Tibial nerve (tissue), 4 donors: ENCODE measurements at regions not wholly inside any gene's neighbourhood (a gene's known extent, or its start where the extent isn't known, plus 50 kb on each side); places are given as distances from the start of the nearest gene placed in this dataset.

Source experiments
- CTCF ChIP-seq, 5 experiments: fragments of 200-600 bp in 3 of 5; fragments of 450-650 bp in 2 of 5; sonication (generic) in 3 of 5; IDR thresholded peaks; one replicate each; pipeline ENCODE4 v1.5.1; 2016 to 2019; ENCODE audit warnings: antibody characterized with exemption in 5 of 5, mild to moderate bottlenecking in 3 of 5, moderate library complexity in 2 of 5
- EP300 ChIP-seq, 2 donors: sonication (generic); formaldehyde crosslinking; IDR thresholded peaks; one replicate each; pipeline ENCODE4 v1.6.1; 2017; ENCODE audit warnings: antibody characterized with exemption in 2 of 2, mild to moderate bottlenecking in 1 of 2
- POLR2A ChIP-seq, 2 donors: fragments of 450-650 bp; IDR thresholded peaks; one replicate each; pipeline ENCODE4 v1.6.1; 2017; ENCODE audit warnings: antibody characterized with exemption in 2 of 2, mild to moderate bottlenecking in 2 of 2, moderate library complexity in 2 of 2

DNA sequence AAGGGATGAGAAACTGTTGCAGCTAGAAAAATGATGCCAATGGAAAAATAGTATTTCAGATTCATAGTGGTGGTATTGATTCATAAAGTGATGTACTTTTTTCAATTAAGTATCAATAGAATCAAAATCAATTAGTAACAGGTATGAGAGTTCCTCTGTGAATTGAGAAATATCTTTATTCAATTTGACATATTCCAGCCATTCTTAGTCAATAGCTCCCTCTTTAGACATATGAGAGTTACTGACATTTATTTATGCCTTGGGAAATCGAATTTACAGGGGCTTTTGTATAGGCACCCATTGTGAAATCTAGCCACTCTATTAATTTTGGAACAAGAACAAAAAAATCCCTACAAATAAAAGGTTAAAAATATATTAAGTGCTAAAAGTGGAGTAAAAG lies 386.9 kb upstream of the CNTN3 start:
- no peak for TF ChIP-seq EP300 (IDR thresholded peaks at IDR 0.05)
- TF ChIP-seq POLR2A (IDR thresholded peaks at IDR 0.05): no peak
- peak in 1 of 5 experiments; percentile 16 for TF ChIP-seq CTCF (IDR thresholded peaks at IDR 0.05)
